Left lung (tissue), 4 donors: ENCODE measurements at regions not wholly inside any gene's neighbourhood (a gene's known extent, or its start where the extent isn't known, plus 50 kb on each side); places are given as distances from the start of the nearest gene placed in this dataset.

ENCODE experiments used
- ATAC-seq: fragments of 200-7000 bp; cut with Tn5 transposase; one replicate; pipeline ENCODE4 v1.9.1; 2020; ENCODE audit warnings: moderate library complexity
- DNase-seq, 4 donors: peaks; one replicate each; pipeline ENCODE4 v3.0.0-alpha.2; 2013 to 2020
- H3K27ac ChIP-seq, 2 donors: fragments of 200-600 bp; sonication (generic) in 1 of 2; one replicate each; pipeline versions ENCODE4 v1.5.0 to v1.8.0; 2020 to 2021
- H3K27me3 ChIP-seq, 2 donors: fragments of 200-600 bp; sonication (generic) in 1 of 2; one replicate each; pipeline versions ENCODE4 v1.5.0 to v1.8.0; 2020 to 2021
- H3K36me3 ChIP-seq, 2 donors: fragments of 200-600 bp; sonication (generic) in 1 of 2; one replicate each; pipeline versions ENCODE4 v1.5.0 to v1.8.0; 2020 to 2021
- H3K4me1 ChIP-seq, 2 donors: fragments of 200-600 bp; one replicate each; pipeline ENCODE4 v1.8.0; 2021
- H3K4me3 ChIP-seq, 2 donors: fragments of 200-600 bp; sonication (generic) in 1 of 2; one replicate each; pipeline versions ENCODE4 v1.5.0 to v1.8.0; 2020 to 2021; ENCODE audit warnings: mild to moderate bottlenecking in 1 of 2
- H3K9me3 ChIP-seq, 2 donors: fragments of 200-600 bp; sonication (generic) in 1 of 2; one replicate each; pipeline versions ENCODE4 v1.5.0 to v1.8.0; 2020 to 2021
- CTCF ChIP-seq, 2 donors: fragments of 200-600 bp; sonication (generic) in 1 of 2; IDR thresholded peaks; one replicate each; pipeline versions ENCODE4 v1.5.0 to v1.8.0; 2021; ENCODE audit warnings: antibody characterized with exemption in 2 of 2
- intact Hi-C, 2 donors: fragments of 100-400 bp; cut with DNase I; formaldehyde crosslinking; loops; one replicate each; pipeline versions ENCODE4 v1.11.2 to v1.14.2; 2022
- donor health status: DM: no; HTN: yes; CAD: no.
- donor health status: DM: no; HTN: no; CAD: no.

- DNase-seq, result no peak
- no peaks in the 10 kb centered on the region for H3K36me3 ChIP-seq
- H3K27me3 ChIP-seq, result no peaks in the 10 kb centered on the region
- ATAC-seq, result no peak
- peaks cover 0 to 38% of the 10 kb centered on the region in 2 donors for H3K4me1 ChIP-seq
- intact Hi-C loops, result no loop called here
- TF ChIP-seq CTCF (IDR thresholded peaks at IDR 0.05), result no peak
- peak overlapping the region; percentile 39 to 90 for H3K27ac ChIP-seq
- peak overlapping the region; percentile 21 to 85 for H3K4me3 ChIP-seq
- H3K9me3 ChIP-seq, result no peaks in the 10 kb centered on the region
These were observed 56.8 kb upstream of the RPH3AL start for GRCh38 chr17:409308-409847.

- no peak overlapping the region for H3K4me3 ChIP-seq
- DNase-seq, result no peak
- TF ChIP-seq CTCF (IDR thresholded peaks at IDR 0.05), result no peak
- no peak overlapping the region for H3K27ac ChIP-seq
- intact Hi-C loops, result no loop called here
- peaks cover 0 to 7% of the 10 kb centered on the region in 2 donors for H3K36me3 ChIP-seq
- H3K27me3 ChIP-seq, result no peaks in the 10 kb centered on the region
- no peak for ATAC-seq
- H3K4me1 ChIP-seq, result peaks cover 0 to 5% of the 10 kb centered on the region in 2 donors
- H3K9me3 ChIP-seq, result no peaks in the 10 kb centered on the region
These were observed 52.1 kb upstream of the RPH3AL start for GRCh38 chr17:404703-405102.
